IMR-90 (cell line): ENCODE measurements at regions not wholly inside any gene's neighbourhood (a gene's known extent, or its start where the extent isn't known, plus 50 kb on each side); places are given as distances from the start of the nearest gene placed in this dataset.

Experiments
- ATAC-seq: fragments of 200-7000 bp; cut with Tn5 transposase; 2 replicates; pipeline ENCODE4 v1.9.1; 2020; ENCODE audit warnings: low read depth, mild to moderate bottlenecking, moderate library complexity
- BruUV-seq: library from RNA; stranded (reverse); fragments of 400-500 nt; replicated peaks from 2 replicates; lab custom pipeline; 2021; lab: Mats Ljungman, UMichigan
- CTCF ChIA-PET: fragments of 300-600 bp; formaldehyde crosslinking; extraction: SDS; loops from one replicate; lab custom pipeline; 2021; ENCODE audit warnings: antibody characterized with exemption; lab: Yijun Ruan, JAX
- POLR2A ChIA-PET: fragments of 300-600 bp; sonication (Branson Sonifier 250); formaldehyde crosslinking; loops from one replicate; lab custom pipeline; 2022; ENCODE audit warnings: antibody characterized with exemption; ENCODE audit not compliant: unreplicated experiment; lab: Charles Lee
- DNase-seq: peaks from one replicate; pipeline ENCODE4 v3.0.0; 2013
- H2AFZ ChIP-seq: replicated peaks from 2 replicates; pipeline ENCODE3; 2013; ENCODE audit warnings: low read length, mild to moderate bottlenecking; ENCODE audit not compliant: poor library complexity
- H2AK5ac ChIP-seq: 2 replicates; pipeline ENCODE4 v1.6.1; 2013; ENCODE audit warnings: low read depth, low read length, inconsistent platforms
- H2AK9ac ChIP-seq: replicated peaks from 2 replicates; pipeline ENCODE3; 2013; ENCODE audit warnings: mild to moderate bottlenecking, low read depth, low read length, moderate library complexity; ENCODE audit not compliant: poor library complexity
- H2BK120ac ChIP-seq: 2 replicates; pipeline ENCODE4 v1.6.1; 2013; ENCODE audit warnings: low read depth, low read length, inconsistent platforms
- H2BK15ac ChIP-seq: 3 replicates; pipeline ENCODE4 v1.6.1; 2013; ENCODE audit warnings: low read depth, low read length, inconsistent platforms
- H2BK20ac ChIP-seq: 2 replicates; pipeline ENCODE4 v1.6.1; 2013; ENCODE audit warnings: low read depth, mild to moderate bottlenecking, inconsistent platforms, low read length, moderate library complexity
- H2BK5ac ChIP-seq: 2 replicates; pipeline ENCODE4 v1.6.1; 2013; ENCODE audit warnings: mild to moderate bottlenecking, low read depth, low read length, inconsistent platforms; ENCODE audit not compliant: poor library complexity, severe bottlenecking
- H3K14ac ChIP-seq: replicated peaks from 2 replicates; pipeline ENCODE4 v1.6.1; 2013; ENCODE audit warnings: low read depth, low read length, inconsistent platforms
- H3K18ac ChIP-seq: 2 replicates; pipeline ENCODE4 v1.6.1; 2013; ENCODE audit warnings: low read depth, low read length, control low read depth
- H3K23ac ChIP-seq: 2 replicates; pipeline ENCODE4 v1.6.1; 2013; ENCODE audit warnings: low read depth, low read length, inconsistent platforms
- H3K27ac ChIP-seq: 2 replicates; pipeline ENCODE4 v1.5.1; 2013; ENCODE audit warnings: mild to moderate bottlenecking, control low read depth, low read length; ENCODE audit not compliant: insufficient read depth
- H3K27me3 ChIP-seq: 2 replicates; pipeline ENCODE4 v1.6.1; 2013; ENCODE audit warnings: low read length; ENCODE audit not compliant: control insufficient read depth, insufficient read depth
- H3K36me3 ChIP-seq: 2 replicates; pipeline ENCODE4 v1.6.1; 2013; ENCODE audit warnings: low read length, mixed read lengths; ENCODE audit not compliant: control insufficient read depth, insufficient read depth
- H3K4ac ChIP-seq: 2 replicates; pipeline ENCODE4 v1.6.1; 2013; ENCODE audit warnings: low read depth, low read length, inconsistent platforms
- H3K4me1 ChIP-seq: 2 replicates; pipeline ENCODE4 v1.6.1; 2013; ENCODE audit warnings: low read length, mixed read lengths; ENCODE audit not compliant: control insufficient read depth, insufficient read depth
- H3K4me2 ChIP-seq: 2 replicates; pipeline ENCODE4 v1.6.1; 2013; ENCODE audit warnings: low read depth, mild to moderate bottlenecking, control low read depth, low read length, moderate library complexity
- H3K4me3 ChIP-seq: 2 replicates; pipeline ENCODE4 v1.5.1; 2013; ENCODE audit warnings: low read depth, mild to moderate bottlenecking, control low read depth, low read length, moderate library complexity; ENCODE audit not compliant: insufficient read depth
- H3K56ac ChIP-seq: 2 replicates; pipeline ENCODE4 v1.6.1; 2013; ENCODE audit warnings: low read length, inconsistent platforms; ENCODE audit not compliant: insufficient read depth; ENCODE audit errors: extremely low read depth
- H3K79me1 ChIP-seq, 2 experiments: 2 replicates each; pipeline ENCODE4 v1.6.1; 2013; ENCODE audit warnings: low read length in 2 of 2, inconsistent platforms in 1 of 2, low read depth in 1 of 2
- H3K9ac ChIP-seq: 2 replicates; pipeline ENCODE4 v1.6.1; 2013; ENCODE audit warnings: low read depth, low read length, control low read depth
- H3K9me1 ChIP-seq: 2 replicates; pipeline ENCODE4 v1.6.1; 2013; ENCODE audit warnings: low read length, inconsistent platforms; ENCODE audit not compliant: insufficient read depth
- H3K9me3 ChIP-seq: 2 replicates; pipeline ENCODE4 v1.6.1; 2013; ENCODE audit warnings: low read length; ENCODE audit not compliant: control insufficient read depth, insufficient read depth
- H4K20me1 ChIP-seq: 2 replicates; pipeline ENCODE4 v1.6.1; 2013; ENCODE audit warnings: low read length, inconsistent platforms; ENCODE audit not compliant: insufficient read depth
- H4K5ac ChIP-seq: 2 replicates; pipeline ENCODE4 v1.6.1; 2013; ENCODE audit warnings: mild to moderate bottlenecking, low read depth, low read length, control low read depth
- H4K8ac ChIP-seq, 2 experiments: 2 replicates each; pipeline ENCODE4 v1.6.1; 2013; ENCODE audit warnings: low read depth in 2 of 2, low read length in 2 of 2, control low read depth in 1 of 2, inconsistent platforms in 1 of 2
- H4K91ac ChIP-seq: 2 replicates; pipeline ENCODE4 v1.6.1; 2013; ENCODE audit warnings: low read depth, low read length, inconsistent platforms; ENCODE audit not compliant: insufficient read depth
- POLR2A ChIP-seq: IDR thresholded peaks from 2 replicates; pipeline ENCODE4 v1.6.1; 2012; ENCODE audit warnings: mild to moderate bottlenecking, low read depth, low read length
- WGBS, 2 experiments: methylation state at CpG; one replicate each; pipeline versions ENCODE4 v1.1.5 to v1.1.7; 2013; ENCODE audit warnings: missing lambda C conversion rate in 2 of 2; ENCODE audit not compliant: insufficient read length in 1 of 2; ENCODE audit errors: extremely low coverage in 2 of 2; 5-methylcytosine and 5-hydroxymethylcytosine counted together
- dilution Hi-C: fragments of 300-500 bp; cut with HindIII; formaldehyde crosslinking; loops from one replicate; pipeline ENCODE4 v1.14.3; 2018; ENCODE audit warnings: low sequenced_read_pairs; ENCODE audit not compliant: unreplicated experiment
- in situ Hi-C: fragments of 300-500 bp; cut with MboI; formaldehyde crosslinking; loops from 3 replicates; pipeline ENCODE4 v1.14.3; 2019; ENCODE audit warnings: low sequenced_read_pairs, inconsistent platforms, mixed read lengths
- intact Hi-C: fragments of 100-400 bp; cut with micrococcal nuclease; formaldehyde crosslinking; loops from 2 replicates; pipeline ENCODE4 v1.10.0; 2022

- 100% methylated on average over 1 of the region's 2 CpGs; no CpG with 5 or more reads in 1 of the 2 experiments for WGBS, 2 experiments
- Histone ChIP-seq H2AK5ac (no peak overlapping the region), H2BK20ac (no peak overlapping the region), H3K9me1 (no peaks in the 10 kb centered on the region), H3K27ac (no peak overlapping the region), H3K4ac (no peak overlapping the region), H3K18ac (no peak overlapping the region), H3K56ac (no peak overlapping the region), H3K4me3 (no peak overlapping the region), H3K36me3 (no peaks in the 10 kb centered on the region), H2BK120ac (no peak overlapping the region), H2AK9ac (no peak overlapping the region), H4K5ac (no peak overlapping the region), H3K79me1 (no peaks in the 10 kb centered on the region), H3K23ac (no peak overlapping the region), H4K20me1 (no peaks in the 10 kb centered on the region), H4K91ac (no peak overlapping the region), H3K27me3 (no peaks in the 10 kb centered on the region), H3K14ac (no peak overlapping the region), H4K8ac (no peak overlapping the region), H2BK15ac (no peak overlapping the region), H3K4me1 (no peaks in the 10 kb centered on the region), H3K9ac (no peak overlapping the region), H2AFZ (no peak overlapping the region), H3K9me3 (no peaks in the 10 kb centered on the region), H2BK5ac (no peak overlapping the region), H3K4me2 (no peak overlapping the region)
- BruUV-seq: no TSS peak
- CTCF ChIA-PET: no interaction called here
- ATAC-seq (no peak), DNase-seq (no peak)
- in situ Hi-C loops: no loop called here
- intact Hi-C loops: no loop called here
- TF ChIP-seq POLR2A: no peak
- POLR2A ChIA-PET: no interaction called here
- dilution Hi-C loops: no loop called here
These were observed 293.8 kb downstream of the SUCLG1 start for GRCh38 chr2:84165256-84165655.
